Suprapubic skin (tissue), 4 donors: ENCODE measurements at regions not wholly inside any gene's neighbourhood (a gene's known extent, or its start where the extent isn't known, plus 50 kb on each side); places are given as distances from the start of the nearest gene placed in this dataset.

ENCODE experiments used
- DNase-seq, 2 donors: peaks; one replicate each; pipeline ENCODE4 v3.0.0-alpha.2; 2019; ENCODE audit warnings: low spot score in 2 of 2
- H3K27ac ChIP-seq: fragments of 200-600 bp; sonication (generic); one replicate; pipeline ENCODE4 v1.5.1; 2019
- H3K27me3 ChIP-seq: fragments of 200-600 bp; sonication (generic); one replicate; pipeline ENCODE4 v1.5.1; 2019
- H3K36me3 ChIP-seq: fragments of 200-600 bp; sonication (generic); one replicate; pipeline ENCODE4 v1.5.1; 2019
- H3K4me1 ChIP-seq: fragments of 200-600 bp; sonication (generic); one replicate; pipeline ENCODE4 v1.5.1; 2019
- H3K4me3 ChIP-seq: fragments of 200-600 bp; sonication (generic); one replicate; pipeline ENCODE4 v1.5.1; 2019; ENCODE audit warnings: mild to moderate bottlenecking
- H3K9me3 ChIP-seq: fragments of 200-600 bp; sonication (generic); one replicate; pipeline ENCODE4 v1.5.1; 2019
- EP300 ChIP-seq: sonication (generic); formaldehyde crosslinking; IDR thresholded peaks from one replicate; pipeline ENCODE4 v1.6.1; 2017; ENCODE audit warnings: antibody characterized with exemption
- POLR2A ChIP-seq, 2 donors: fragments of 450-650 bp; IDR thresholded peaks; one replicate each; pipeline ENCODE4 v1.6.1; 2017; ENCODE audit warnings: antibody characterized with exemption in 2 of 2, mild to moderate bottlenecking in 2 of 2, moderate library complexity in 2 of 2
- POLR2AphosphoS5 ChIP-seq, 3 donors: sonication (generic); formaldehyde crosslinking; IDR thresholded peaks; one replicate each; pipeline ENCODE4 v1.6.1; 2017; ENCODE audit warnings: antibody characterized with exemption in 3 of 3
- WGBS: methylation state at CpG from one replicate; pipeline ENCODE4 v1.1.5; 2018; 5-methylcytosine and 5-hydroxymethylcytosine counted together
- TF ChIP-seq, protein P1 (sequence below), 2 donors: fragments of 200-600 bp in 1 of 2; fragments of 450-650 bp in 1 of 2; sonication (generic) in 1 of 2; IDR thresholded peaks; one replicate each; pipeline ENCODE4 v1.5.1; 2016 to 2019; ENCODE audit warnings: antibody characterized with exemption in 2 of 2, mild to moderate bottlenecking in 1 of 2, moderate library complexity in 1 of 2

DNA sequence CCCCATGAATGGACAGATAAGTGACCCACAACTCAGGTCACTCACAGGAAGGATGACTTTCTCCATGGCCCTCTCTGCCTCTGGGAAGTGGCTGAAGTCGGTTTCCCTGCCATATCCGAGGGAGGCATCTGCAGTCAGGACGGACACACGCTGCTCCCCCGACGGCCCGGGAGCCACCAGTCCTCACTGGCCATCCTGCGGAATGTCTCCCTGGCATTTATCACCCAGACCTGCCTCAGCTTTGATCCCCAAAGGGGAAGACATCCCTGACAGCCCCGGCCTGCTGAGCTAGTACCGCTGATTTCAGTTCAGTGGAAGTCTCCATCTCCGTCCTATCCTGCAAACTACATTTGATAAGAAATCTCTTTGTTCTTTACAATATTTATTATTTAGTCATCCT lies 339.5 kb upstream of the MKI67 start:
- TF ChIP-seq POLR2A (IDR thresholded peaks at IDR 0.05) (no peak), POLR2AphosphoS5 (IDR thresholded peaks at IDR 0.05) (no peak), EP300 (no peak)
- TF ChIP-seq, protein P1, sequence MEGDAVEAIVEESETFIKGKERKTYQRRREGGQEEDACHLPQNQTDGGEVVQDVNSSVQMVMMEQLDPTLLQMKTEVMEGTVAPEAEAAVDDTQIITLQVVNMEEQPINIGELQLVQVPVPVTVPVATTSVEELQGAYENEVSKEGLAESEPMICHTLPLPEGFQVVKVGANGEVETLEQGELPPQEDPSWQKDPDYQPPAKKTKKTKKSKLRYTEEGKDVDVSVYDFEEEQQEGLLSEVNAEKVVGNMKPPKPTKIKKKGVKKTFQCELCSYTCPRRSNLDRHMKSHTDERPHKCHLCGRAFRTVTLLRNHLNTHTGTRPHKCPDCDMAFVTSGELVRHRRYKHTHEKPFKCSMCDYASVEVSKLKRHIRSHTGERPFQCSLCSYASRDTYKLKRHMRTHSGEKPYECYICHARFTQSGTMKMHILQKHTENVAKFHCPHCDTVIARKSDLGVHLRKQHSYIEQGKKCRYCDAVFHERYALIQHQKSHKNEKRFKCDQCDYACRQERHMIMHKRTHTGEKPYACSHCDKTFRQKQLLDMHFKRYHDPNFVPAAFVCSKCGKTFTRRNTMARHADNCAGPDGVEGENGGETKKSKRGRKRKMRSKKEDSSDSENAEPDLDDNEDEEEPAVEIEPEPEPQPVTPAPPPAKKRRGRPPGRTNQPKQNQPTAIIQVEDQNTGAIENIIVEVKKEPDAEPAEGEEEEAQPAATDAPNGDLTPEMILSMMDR (IDR thresholded peaks at IDR 0.05), result no peak
- Histone ChIP-seq H3K27ac (no peak overlapping the region), H3K4me1 (no peaks in the 10 kb centered on the region), H3K4me3 (no peak overlapping the region), H3K36me3 (no peaks in the 10 kb centered on the region), H3K27me3 (peaks cover 17% of the 10 kb centered on the region), H3K9me3 (peaks cover 4% of the 10 kb centered on the region)
- 84% methylated on average over 11 of the region's 11 CpGs for WGBS
- DNase-seq, result no peak

DNA sequence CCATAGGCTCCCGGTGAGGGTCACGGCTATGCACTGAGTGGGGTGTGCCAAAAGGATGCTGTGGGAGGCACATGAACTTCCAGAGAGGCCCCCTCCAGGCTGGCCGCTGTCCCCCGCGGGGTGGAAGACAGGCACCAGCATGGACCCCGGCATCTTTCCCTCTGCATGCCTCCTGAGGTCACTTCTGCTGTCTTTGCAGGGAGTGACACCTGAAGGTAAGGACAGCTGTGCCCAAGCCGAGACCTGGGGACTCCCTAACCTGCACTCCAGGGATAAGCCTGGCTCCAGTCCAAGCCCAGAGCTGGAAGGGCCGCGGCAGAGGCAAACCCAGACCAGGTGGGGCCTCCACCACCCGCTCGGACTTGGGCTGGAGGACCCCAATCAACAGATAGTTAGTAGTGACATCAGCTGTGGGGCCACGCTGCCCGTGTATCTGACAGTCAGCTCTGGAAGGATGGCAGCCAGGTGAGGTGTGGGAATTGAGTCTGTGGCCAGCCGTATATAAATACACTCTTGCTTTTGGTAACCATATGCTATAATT lies 340.7 kb upstream of the MKI67 start:
- WGBS, result 89% methylated on average over 13 of the region's 14 CpGs
- DNase-seq, result no peak
- H3K27me3 ChIP-seq, result peaks cover 11% of the 10 kb centered on the region
- H3K4me3 ChIP-seq, result no peak overlapping the region
- H3K27ac ChIP-seq, result no peak overlapping the region
- no peaks in the 10 kb centered on the region for H3K36me3 ChIP-seq
- peaks cover 4% of the 10 kb centered on the region for H3K9me3 ChIP-seq
- H3K4me1 ChIP-seq, result no peaks in the 10 kb centered on the region
- TF ChIP-seq, protein P1 (IDR thresholded peaks at IDR 0.05), result no peak
- TF ChIP-seq EP300 (no peak), POLR2AphosphoS5 (IDR thresholded peaks at IDR 0.05) (no peak), POLR2A (IDR thresholded peaks at IDR 0.05) (no peak)

DNA sequence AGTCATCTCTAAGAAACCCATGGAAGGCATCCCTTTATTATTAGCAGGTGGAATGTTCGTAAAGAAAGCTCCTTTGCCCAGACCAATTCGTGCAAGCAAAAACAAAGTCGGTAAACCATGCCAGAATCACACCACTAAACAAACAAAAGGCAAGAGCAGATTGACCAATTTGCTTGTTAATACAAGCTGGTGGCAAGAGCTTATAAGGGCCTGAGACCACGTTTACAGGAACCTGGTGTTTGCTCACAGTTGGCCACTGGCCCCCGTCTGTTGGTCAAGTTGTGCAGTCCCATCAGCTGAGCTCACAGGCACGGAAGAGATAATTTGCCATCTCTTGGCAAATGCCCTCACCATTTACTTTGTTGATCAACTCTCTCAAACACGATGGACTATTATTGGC lies 342.2 kb upstream of the MKI67 start:
- H3K4me3 ChIP-seq, result no peak overlapping the region
- no peaks in the 10 kb centered on the region for H3K4me1 ChIP-seq
- no peak overlapping the region for H3K27ac ChIP-seq
- DNase-seq, result no peak
- no peaks in the 10 kb centered on the region for H3K36me3 ChIP-seq
- H3K9me3 ChIP-seq, result peaks cover 4% of the 10 kb centered on the region
- TF ChIP-seq POLR2A (IDR thresholded peaks at IDR 0.05) (no peak), EP300 (no peak), POLR2AphosphoS5 (IDR thresholded peaks at IDR 0.05) (no peak)
- TF ChIP-seq, protein P1 (IDR thresholded peaks at IDR 0.05), result no peak
- 82% methylated on average over 7 of the region's 7 CpGs for WGBS
- H3K27me3 ChIP-seq, result peaks cover 10% of the 10 kb centered on the region

DNA sequence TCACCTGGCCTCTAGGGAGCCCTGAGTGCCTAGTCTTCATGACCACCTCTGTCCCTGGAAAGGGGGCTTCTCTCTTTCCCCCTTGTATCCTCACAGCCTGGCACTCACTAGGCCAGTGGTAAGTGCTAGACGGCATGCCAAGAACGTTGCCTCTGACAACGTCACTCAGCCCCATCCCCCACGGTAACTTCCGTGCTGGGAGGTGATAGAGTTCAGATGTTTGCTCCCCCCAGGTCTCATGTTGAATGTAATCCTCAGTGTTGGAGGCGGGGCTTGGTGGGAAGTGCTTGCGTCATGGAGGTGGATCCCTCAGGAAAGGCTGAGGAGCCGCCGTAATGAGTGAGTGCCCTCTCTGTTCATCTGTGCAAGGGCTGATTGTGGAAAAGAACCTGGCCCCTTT lies 343.3 kb upstream of the MKI67 start:
- H3K27ac ChIP-seq, result no peak overlapping the region
- TF ChIP-seq EP300 (no peak), POLR2AphosphoS5 (IDR thresholded peaks at IDR 0.05) (no peak), POLR2A (IDR thresholded peaks at IDR 0.05) (no peak)
- TF ChIP-seq, protein P1 (IDR thresholded peaks at IDR 0.05), result no peak
- H3K4me1 ChIP-seq, result no peaks in the 10 kb centered on the region
- no peak overlapping the region for H3K4me3 ChIP-seq
- H3K9me3 ChIP-seq, result peaks cover under 1% of the 10 kb centered on the region
- no peak for DNase-seq
- H3K27me3 ChIP-seq, result peaks cover 4% of the 10 kb centered on the region
- H3K36me3 ChIP-seq, result no peaks in the 10 kb centered on the region
- WGBS, result 74% methylated on average over 9 of the region's 9 CpGs

DNA sequence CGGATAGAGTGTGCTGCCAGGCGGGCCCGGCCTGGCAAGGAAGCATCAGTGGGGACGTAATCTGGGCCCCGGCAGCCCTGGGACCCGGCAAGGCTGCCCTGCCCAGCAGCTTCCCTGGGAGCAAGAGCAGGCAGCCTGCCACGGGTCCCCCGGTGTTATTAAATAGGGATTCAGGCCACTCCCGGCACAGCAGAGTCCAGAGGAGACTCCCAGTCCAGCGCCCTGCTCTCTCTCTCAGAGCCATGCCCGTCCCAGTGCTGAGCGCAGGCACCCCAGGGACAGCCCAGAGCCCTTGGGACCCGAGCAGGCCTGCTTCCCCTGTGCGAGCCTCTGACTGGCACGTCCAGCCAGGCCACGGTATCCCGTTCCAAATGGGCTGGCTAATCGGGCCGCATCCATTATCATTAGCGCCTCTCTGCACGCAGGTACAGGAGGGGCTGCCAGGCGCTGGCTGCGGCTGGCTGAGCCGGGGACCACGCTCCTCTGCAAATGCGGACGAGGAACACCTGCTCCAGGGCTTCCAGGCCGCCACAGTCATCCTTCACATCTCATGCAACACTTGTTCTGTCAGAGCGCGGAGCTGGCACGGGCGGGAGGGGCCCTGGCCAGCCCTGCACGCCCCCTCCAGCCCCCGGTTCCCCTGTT lies 344.2 kb upstream of the MKI67 start:
- no peak for DNase-seq
- Histone ChIP-seq H3K27me3 (peaks cover 4% of the 10 kb centered on the region), H3K9me3 (no peaks in the 10 kb centered on the region), H3K36me3 (no peaks in the 10 kb centered on the region), H3K4me3 (no peak overlapping the region), H3K4me1 (no peaks in the 10 kb centered on the region), H3K27ac (no peak overlapping the region)
- TF ChIP-seq, protein P1 (IDR thresholded peaks at IDR 0.05), result no peak
- 81% methylated on average over 29 of the region's 34 CpGs for WGBS
